Neuronal stem cell (in vitro differentiated cells): ENCODE measurements at regions not wholly inside any gene's neighbourhood (a gene's known extent, or its start where the extent isn't known, plus 50 kb on each side); places are given as distances from the start of the nearest gene placed in this dataset.
"Not testable (repeated sequence)": the region's sequence is repeated elsewhere in the genome, so short reads cannot be mapped to it uniquely, and the experiment has no call there.

Experiments
- DNase-seq: peaks from one replicate; pipeline ENCODE4 v3.0.0-alpha.2; 2013; ENCODE audit warnings: low spot score
- H2AFZ ChIP-seq: one replicate; pipeline ENCODE4 v1.6.1; 2013; ENCODE audit warnings: mild to moderate bottlenecking, low read length, inconsistent platforms
- H2AK5ac ChIP-seq: 2 replicates; pipeline ENCODE4 v1.6.1; 2013; ENCODE audit warnings: low read depth, mild to moderate bottlenecking, inconsistent platforms, low read length, moderate library complexity, mixed read lengths
- H2BK120ac ChIP-seq: 2 replicates; pipeline ENCODE4 v1.6.1; 2013; ENCODE audit warnings: low read depth, mild to moderate bottlenecking, inconsistent platforms, low read length, moderate library complexity, mixed read lengths
- H2BK12ac ChIP-seq: one replicate; pipeline ENCODE4 v1.6.1; 2013; ENCODE audit warnings: low read length, inconsistent platforms
- H2BK15ac ChIP-seq: 2 replicates; pipeline ENCODE4 v1.6.1; 2013; ENCODE audit warnings: mild to moderate bottlenecking, low read length, inconsistent platforms, mixed read lengths
- H2BK5ac ChIP-seq: one replicate; pipeline ENCODE4 v1.6.1; 2013; ENCODE audit warnings: inconsistent platforms, mild to moderate bottlenecking, low read length, moderate library complexity
- H3K14ac ChIP-seq: one replicate; pipeline ENCODE4 v1.6.1; 2013; ENCODE audit warnings: low read length, inconsistent platforms
- H3K18ac ChIP-seq: 2 replicates; pipeline ENCODE4 v1.6.1; 2013; ENCODE audit warnings: low read length, inconsistent platforms
- H3K23ac ChIP-seq: 2 replicates; pipeline ENCODE4 v1.6.1; 2013; ENCODE audit warnings: low read depth, mild to moderate bottlenecking, mixed read lengths, low read length, inconsistent platforms; ENCODE audit not compliant: poor library complexity
- H3K27ac ChIP-seq: replicated peaks from 3 replicates; pipeline ENCODE4 v1.5.1; 2013; ENCODE audit warnings: low read length, inconsistent platforms
- H3K27me3 ChIP-seq, 3 experiments: 2 replicates each; pipeline ENCODE4 v1.6.1; 2013; ENCODE audit warnings: low read length in 3 of 3, mild to moderate bottlenecking in 2 of 3, inconsistent platforms in 1 of 3, low read depth in 1 of 3, mixed read lengths in 1 of 3, moderate library complexity in 1 of 3; ENCODE audit not compliant: control insufficient read depth in 3 of 3, insufficient read depth in 3 of 3
- H3K36me3 ChIP-seq, 2 donors: replicated peaks in 1 of 2; 2 replicates each; pipeline ENCODE4 v1.6.1; 2013; ENCODE audit warnings: low read length in 2 of 2; ENCODE audit not compliant: control insufficient read depth in 2 of 2, insufficient read depth in 2 of 2
- H3K4ac ChIP-seq: 2 replicates; pipeline ENCODE4 v1.6.1; 2013; ENCODE audit warnings: inconsistent platforms, mild to moderate bottlenecking, low read length, moderate library complexity
- H3K4me1 ChIP-seq, 2 donors: 1 replicate in 1 of 2; 2 replicates in 1 of 2; pipeline ENCODE4 v1.6.1; 2013; ENCODE audit warnings: low read length in 2 of 2, low read depth in 1 of 2; ENCODE audit not compliant: control insufficient read depth in 2 of 2, insufficient read depth in 1 of 2
- H3K4me2 ChIP-seq: one replicate; pipeline ENCODE4 v1.6.1; 2013; ENCODE audit warnings: mild to moderate bottlenecking, low read length, inconsistent platforms; ENCODE audit not compliant: insufficient read depth, poor library complexity, severe bottlenecking
- H3K4me3 ChIP-seq, 2 donors: 2 replicates each; pipeline ENCODE4 v1.5.1; 2013; ENCODE audit warnings: low read length in 2 of 2, mild to moderate bottlenecking in 2 of 2, inconsistent platforms in 1 of 2, moderate library complexity in 1 of 2
- H3K79me1 ChIP-seq: one replicate; pipeline ENCODE4 v1.6.1; 2013; ENCODE audit warnings: low read depth, mild to moderate bottlenecking, inconsistent platforms, low read length, moderate library complexity
- H3K9ac ChIP-seq: one replicate; pipeline ENCODE4 v1.6.1; 2013; ENCODE audit warnings: mild to moderate bottlenecking, low read depth, low read length, inconsistent platforms; ENCODE audit not compliant: poor library complexity
- H3K9me3 ChIP-seq, 2 donors: replicated peaks in 1 of 2; 2 replicates each; pipeline versions ENCODE3 to v1.6.1; 2013; ENCODE audit warnings: low read length in 2 of 2, mild to moderate bottlenecking in 2 of 2, inconsistent platforms in 1 of 2, low read depth in 1 of 2, mixed read lengths in 1 of 2, moderate library complexity in 1 of 2; ENCODE audit not compliant: control insufficient read depth in 2 of 2, insufficient read depth in 1 of 2
- H4K8ac ChIP-seq: one replicate; pipeline ENCODE4 v1.6.1; 2013; ENCODE audit warnings: low read depth, mild to moderate bottlenecking, inconsistent platforms, low read length, moderate library complexity
- H4K91ac ChIP-seq: one replicate; pipeline ENCODE4 v1.6.1; 2013; ENCODE audit warnings: low read length, low read depth, mild to moderate bottlenecking, inconsistent platforms; ENCODE audit not compliant: poor library complexity
- WGBS, 2 donors: extraction: QIAGEN DNeasy Blood & Tissue Kit; methylation state at CpG; one replicate each; pipeline ENCODE4 v1.1.7; 2013; ENCODE audit warnings: missing lambda C conversion rate in 2 of 2, mixed read lengths in 1 of 2; ENCODE audit not compliant: insufficient read length in 2 of 2, insufficient replicate concordance in 1 of 2; ENCODE audit errors: extremely low coverage in 2 of 2; 5-methylcytosine and 5-hydroxymethylcytosine counted together

- no peak overlapping the region for H4K8ac ChIP-seq
- H3K36me3 ChIP-seq = no peaks in the 10 kb centered on the region
- H3K4ac ChIP-seq = no peak overlapping the region
- H2AFZ ChIP-seq = no peak overlapping the region
- no peak overlapping the region for H4K91ac ChIP-seq
- no peak overlapping the region for H3K27ac ChIP-seq
- no peak overlapping the region for H2BK12ac ChIP-seq
- no peak overlapping the region for H3K18ac ChIP-seq
- no peak overlapping the region for H3K14ac ChIP-seq
- H3K9me3 ChIP-seq = no peaks in the 10 kb centered on the region
- WGBS, 2 donors = no CpG with 5 or more reads among the region's 2 CpGs
- no peak overlapping the region for H2BK5ac ChIP-seq
- H2BK15ac ChIP-seq = no peak overlapping the region
- no peak overlapping the region for H2BK120ac ChIP-seq
- no peaks in the 10 kb centered on the region for H3K27me3 ChIP-seq
- DNase-seq = no peak
- H3K79me1 ChIP-seq = no peaks in the 10 kb centered on the region
- no peak overlapping the region for H3K23ac ChIP-seq
- H3K4me1 ChIP-seq = no peaks in the 10 kb centered on the region
- H2AK5ac ChIP-seq = no peak overlapping the region
- no peak overlapping the region for H3K4me3 ChIP-seq
- H3K9ac ChIP-seq = no peak overlapping the region
- H3K4me2 ChIP-seq = no peak overlapping the region
Measured at GRCh38 chr5:17748201-17748600, 113.9 kb downstream of the TAF11L14 start.

GRCh38 chr5:17748941-17749340 lies 114.7 kb downstream of the TAF11L14 start:
- Histone ChIP-seq H3K4me2 (no peak overlapping the region), H3K14ac (no peak overlapping the region), H2BK120ac (no peak overlapping the region), H3K27me3 (no peaks in the 10 kb centered on the region), H2BK15ac (no peak overlapping the region), H3K9me3 (no peaks in the 10 kb centered on the region), H3K9ac (no peak overlapping the region), H3K36me3 (no peaks in the 10 kb centered on the region), H3K79me1 (no peaks in the 10 kb centered on the region), H4K91ac (no peak overlapping the region), H4K8ac (no peak overlapping the region), H3K4me3 (no peak overlapping the region), H3K27ac (no peak overlapping the region), H2AFZ (no peak overlapping the region), H2AK5ac (no peak overlapping the region), H3K4me1 (no peaks in the 10 kb centered on the region), H3K18ac (no peak overlapping the region), H3K4ac (no peak overlapping the region), H2BK5ac (no peak overlapping the region), H3K23ac (no peak overlapping the region), H2BK12ac (no peak overlapping the region)
- DNase-seq = no peak
- WGBS, 2 donors = no CpG with 5 or more reads among the region's 1 CpG

GRCh38 chr5:17755406-17755805 lies 121.1 kb downstream of the TAF11L14 start:
- not testable (repeated sequence) for H3K4me3 ChIP-seq, DNase-seq, H3K36me3 ChIP-seq, H3K4me1 ChIP-seq, H4K8ac ChIP-seq, H2AFZ ChIP-seq, H3K4ac ChIP-seq, H2BK12ac ChIP-seq, H3K27ac ChIP-seq, H2BK15ac ChIP-seq, H3K9me3 ChIP-seq, H3K9ac ChIP-seq, H3K4me2 ChIP-seq, H3K27me3 ChIP-seq, H3K14ac ChIP-seq, H3K23ac ChIP-seq, H2BK5ac ChIP-seq, H3K18ac ChIP-seq, H2BK120ac ChIP-seq, H2AK5ac ChIP-seq, H3K79me1 ChIP-seq, H4K91ac ChIP-seq
- WGBS, 2 donors = no CpG with 5 or more reads among the region's 12 CpGs

- no peak overlapping the region for H2BK5ac ChIP-seq
- no peaks in the 10 kb centered on the region for H3K79me1 ChIP-seq
- no peaks in the 10 kb centered on the region for H3K9me3 ChIP-seq
- no peak overlapping the region for H3K9ac ChIP-seq
- H3K27ac ChIP-seq = no peak overlapping the region
- no peak overlapping the region for H4K91ac ChIP-seq
- H2BK12ac ChIP-seq = no peak overlapping the region
- DNase-seq = no peak
- H3K4me1 ChIP-seq = no peaks in the 10 kb centered on the region
- no peak overlapping the region for H3K23ac ChIP-seq
- H2BK120ac ChIP-seq = no peak overlapping the region
- no CpG with 5 or more reads among the region's 4 CpGs for WGBS, 2 donors
- no peak overlapping the region for H2AK5ac ChIP-seq
- no peaks in the 10 kb centered on the region for H3K27me3 ChIP-seq
- no peak overlapping the region for H4K8ac ChIP-seq
- no peak overlapping the region for H2AFZ ChIP-seq
- H3K18ac ChIP-seq = no peak overlapping the region
- H3K4me2 ChIP-seq = no peak overlapping the region
- H3K4ac ChIP-seq = no peak overlapping the region
- no peak overlapping the region for H3K14ac ChIP-seq
- H2BK15ac ChIP-seq = no peak overlapping the region
- no peak overlapping the region for H3K4me3 ChIP-seq
- H3K36me3 ChIP-seq = no peaks in the 10 kb centered on the region
Measured at GRCh38 chr5:17761326-17761725, 127.1 kb downstream of the TAF11L14 start.
